Thoracic aorta (tissue), 2 donors: ENCODE measurements at regions not wholly inside any gene's neighbourhood (a gene's known extent, or its start where the extent isn't known, plus 50 kb on each side); places are given as distances from the start of the nearest gene placed in this dataset.

ENCODE experiments used
- ATAC-seq: fragments of 150-250 bp; one replicate; pipeline ENCODE4 v1.8.0; 2017; ENCODE audit warnings: low read depth; ENCODE audit not compliant: insufficient number of reproducible peaks, low FRiP score
- DNase-seq: peaks from one replicate; pipeline ENCODE4 v3.0.0-alpha.2; 2020; ENCODE audit warnings: low spot score
- H3K27ac ChIP-seq, 2 donors: fragments of 200-600 bp; sonication (generic); 1 replicate in 1 of 2; 2 replicates in 1 of 2; pipeline ENCODE4 v1.5.1; 2016; ENCODE audit warnings: mild to moderate bottlenecking in 2 of 2, moderate library complexity in 2 of 2
- H3K27me3 ChIP-seq: fragments of 200-600 bp; sonication (generic); replicated peaks from 2 replicates; pipeline ENCODE4 v1.6.0; 2016; ENCODE audit warnings: mild to moderate bottlenecking; ENCODE audit not compliant: insufficient read depth
- H3K36me3 ChIP-seq: fragments of 200-600 bp; sonication (generic); one replicate; pipeline ENCODE4 v1.5.1; 2016
- H3K4me1 ChIP-seq, 2 donors: fragments of 200-600 bp; sonication (generic); 1 replicate in 1 of 2; 2 replicates in 1 of 2; pipeline versions ENCODE4 v1.5.1 to v1.6.0; 2016; ENCODE audit warnings: low read depth in 2 of 2, mild to moderate bottlenecking in 1 of 2; ENCODE audit not compliant: control insufficient read depth in 1 of 2
- H3K4me3 ChIP-seq: fragments of 200-600 bp; sonication (generic); 2 replicates; pipeline ENCODE4 v1.5.1; 2016; ENCODE audit warnings: mild to moderate bottlenecking
- H3K9me3 ChIP-seq: fragments of 200-600 bp; sonication (generic); 2 replicates; pipeline ENCODE4 v1.5.1; 2016
- TF ChIP-seq, protein P1 (sequence below): fragments of 200-600 bp; sonication (generic); IDR thresholded peaks from one replicate; pipeline ENCODE4 v1.5.1; 2019; ENCODE audit warnings: antibody characterized with exemption

DNA sequence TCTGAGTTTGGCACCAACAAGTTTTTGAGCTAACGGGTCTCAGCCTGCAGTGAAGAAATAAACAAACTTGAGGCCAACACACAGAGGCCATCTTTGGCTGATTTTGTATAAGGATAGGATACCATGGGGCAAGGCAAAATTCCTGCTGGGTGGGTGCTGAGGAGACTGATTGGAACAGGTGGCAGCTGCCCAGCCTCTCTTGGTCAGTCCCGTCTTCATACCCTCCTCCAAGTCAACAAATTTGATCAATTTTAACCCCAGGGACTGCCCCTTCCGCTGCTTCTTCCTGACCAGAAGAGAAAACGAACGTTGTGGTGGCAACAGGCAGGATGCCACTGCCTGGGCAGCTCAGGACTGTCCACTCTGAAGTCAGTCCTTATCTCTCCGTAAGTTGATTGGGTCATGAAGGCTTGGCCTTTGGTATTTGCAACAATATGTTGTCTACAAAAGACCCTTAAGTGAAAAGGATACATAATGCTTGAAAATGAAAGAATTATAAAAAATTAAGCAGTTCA is 139.3 kb downstream of the SPP2 start:
- H3K27ac ChIP-seq = no peak overlapping the region
- no peak for ATAC-seq
- H3K36me3 ChIP-seq = no peaks in the 10 kb centered on the region
- no peaks in the 10 kb centered on the region for H3K27me3 ChIP-seq
- TF ChIP-seq, protein P1, sequence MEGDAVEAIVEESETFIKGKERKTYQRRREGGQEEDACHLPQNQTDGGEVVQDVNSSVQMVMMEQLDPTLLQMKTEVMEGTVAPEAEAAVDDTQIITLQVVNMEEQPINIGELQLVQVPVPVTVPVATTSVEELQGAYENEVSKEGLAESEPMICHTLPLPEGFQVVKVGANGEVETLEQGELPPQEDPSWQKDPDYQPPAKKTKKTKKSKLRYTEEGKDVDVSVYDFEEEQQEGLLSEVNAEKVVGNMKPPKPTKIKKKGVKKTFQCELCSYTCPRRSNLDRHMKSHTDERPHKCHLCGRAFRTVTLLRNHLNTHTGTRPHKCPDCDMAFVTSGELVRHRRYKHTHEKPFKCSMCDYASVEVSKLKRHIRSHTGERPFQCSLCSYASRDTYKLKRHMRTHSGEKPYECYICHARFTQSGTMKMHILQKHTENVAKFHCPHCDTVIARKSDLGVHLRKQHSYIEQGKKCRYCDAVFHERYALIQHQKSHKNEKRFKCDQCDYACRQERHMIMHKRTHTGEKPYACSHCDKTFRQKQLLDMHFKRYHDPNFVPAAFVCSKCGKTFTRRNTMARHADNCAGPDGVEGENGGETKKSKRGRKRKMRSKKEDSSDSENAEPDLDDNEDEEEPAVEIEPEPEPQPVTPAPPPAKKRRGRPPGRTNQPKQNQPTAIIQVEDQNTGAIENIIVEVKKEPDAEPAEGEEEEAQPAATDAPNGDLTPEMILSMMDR = no peak
- H3K9me3 ChIP-seq = no peaks in the 10 kb centered on the region
- DNase-seq = no peak
- H3K4me1 ChIP-seq = no peaks in the 10 kb centered on the region
- H3K4me3 ChIP-seq = no peak overlapping the region

DNA sequence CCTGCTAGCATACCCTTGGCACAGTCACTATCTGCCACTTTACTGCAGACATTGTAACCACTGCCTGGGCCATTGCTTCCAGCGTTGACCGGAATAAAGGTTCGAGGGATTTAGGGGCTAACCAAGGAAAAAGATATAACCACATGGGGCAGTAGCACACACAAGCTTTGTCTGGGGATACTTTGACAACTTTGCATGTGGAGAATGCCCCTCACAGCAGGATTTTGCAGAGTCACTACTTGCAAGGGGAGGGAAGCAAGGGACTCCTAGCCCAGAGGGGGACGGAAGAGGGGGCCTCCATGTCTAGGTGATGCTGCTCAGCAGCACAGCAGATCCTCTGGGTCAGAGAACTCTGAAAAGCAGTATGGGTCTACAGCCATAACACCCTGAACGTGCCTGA is 138.7 kb downstream of the SPP2 start:
- H3K36me3 ChIP-seq = no peaks in the 10 kb centered on the region
- H3K4me3 ChIP-seq = no peak overlapping the region
- H3K4me1 ChIP-seq = no peaks in the 10 kb centered on the region
- DNase-seq = no peak
- no peak for ATAC-seq
- TF ChIP-seq, protein P1 = no peak
- no peaks in the 10 kb centered on the region for H3K9me3 ChIP-seq
- no peak overlapping the region for H3K27ac ChIP-seq
- H3K27me3 ChIP-seq = no peaks in the 10 kb centered on the region

DNA sequence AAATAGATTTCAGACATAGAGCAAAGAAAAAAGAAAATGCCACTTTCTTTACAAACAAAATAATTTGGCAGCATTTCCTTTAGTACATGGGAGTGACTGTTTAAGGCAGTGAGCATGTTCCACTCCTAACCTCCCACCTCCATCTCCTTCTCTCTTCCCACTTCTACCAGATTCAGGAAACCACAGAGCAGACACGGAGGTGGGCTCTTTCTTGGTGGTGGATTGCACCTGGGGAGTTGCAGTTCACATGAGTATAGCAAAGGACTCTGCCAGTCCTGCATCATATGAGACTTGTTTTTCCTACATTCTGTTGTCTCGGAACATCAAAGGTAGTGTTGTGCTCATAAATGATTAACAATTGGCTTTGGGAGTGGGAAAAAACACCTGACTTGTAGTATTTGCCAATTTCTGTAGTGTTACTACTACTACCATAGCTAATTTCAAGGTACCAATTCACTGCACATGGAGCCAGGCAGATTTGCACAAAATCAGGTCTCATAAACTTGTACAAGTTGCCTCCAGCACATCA is 137.2 kb downstream of the SPP2 start:
- Histone ChIP-seq H3K9me3 (no peaks in the 10 kb centered on the region), H3K36me3 (no peaks in the 10 kb centered on the region), H3K27ac (no peak overlapping the region), H3K4me3 (no peak overlapping the region), H3K27me3 (no peaks in the 10 kb centered on the region), H3K4me1 (no peaks in the 10 kb centered on the region)
- TF ChIP-seq, protein P1 = no peak
- no peak for ATAC-seq
- no peak for DNase-seq

DNA sequence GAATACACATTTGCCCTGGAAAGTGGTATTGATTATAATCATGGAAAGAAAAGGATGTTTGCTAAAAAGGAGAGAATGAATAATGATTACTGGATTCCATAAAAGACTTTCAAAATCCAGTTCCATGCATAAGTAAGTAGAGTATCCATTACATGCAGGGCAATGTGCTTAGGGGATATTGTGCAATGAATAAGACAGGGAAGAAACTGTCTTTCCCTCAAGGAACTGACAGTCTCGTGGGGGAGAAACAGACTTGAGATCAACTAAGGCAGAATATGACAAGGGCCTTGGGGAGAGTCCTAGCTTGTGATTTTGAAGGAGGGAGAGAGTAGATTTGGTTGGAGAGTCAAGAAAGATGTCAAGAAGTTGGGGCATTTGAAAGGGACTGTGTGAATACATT is 130.6 kb downstream of the SPP2 start:
- Histone ChIP-seq H3K9me3 (no peaks in the 10 kb centered on the region), H3K27me3 (no peaks in the 10 kb centered on the region), H3K27ac (no peak overlapping the region), H3K4me3 (no peak overlapping the region), H3K4me1 (no peaks in the 10 kb centered on the region), H3K36me3 (no peaks in the 10 kb centered on the region)
- TF ChIP-seq, protein P1 = no peak
- ATAC-seq (no peak), DNase-seq (no peak)

DNA sequence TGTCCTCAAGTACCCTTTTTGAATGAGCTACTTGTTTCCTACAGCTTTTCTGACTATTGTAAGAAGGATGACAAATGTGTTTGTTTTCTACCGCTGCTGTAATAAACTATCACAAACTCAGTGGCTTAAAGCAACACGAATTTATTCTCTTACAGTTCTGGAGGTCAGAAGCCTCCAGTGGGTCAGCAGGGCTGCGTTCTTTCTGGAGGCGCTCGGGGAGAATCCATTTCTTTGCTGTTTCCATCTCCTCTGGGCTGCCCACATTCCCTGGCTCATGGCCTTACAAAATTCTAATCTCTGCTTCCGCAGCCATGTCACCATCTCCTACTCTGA is 128.5 kb downstream of the SPP2 start:
- TF ChIP-seq, protein P1 = no peak
- Histone ChIP-seq H3K9me3 (no peaks in the 10 kb centered on the region), H3K4me3 (no peak overlapping the region), H3K27ac (no peak overlapping the region), H3K36me3 (no peaks in the 10 kb centered on the region), H3K4me1 (no peaks in the 10 kb centered on the region), H3K27me3 (no peaks in the 10 kb centered on the region)
- DNase-seq (no peak), ATAC-seq (no peak)
